ENCODE measurements at regions not wholly inside any gene's neighbourhood (a gene's known extent, or its start where the extent isn't known, plus 50 kb on each side); places are given as distances from the start of the nearest gene placed in this dataset.

GRCh38 chr10:6716516-6716915 is 136.4 kb upstream of the PRKCQ start:
- Histone ChIP-seq H3K4me1 (no peaks in the 10 kb centered on the region), H3K4me3 (no peak overlapping the region), H3K9me3 (no peaks in the 10 kb centered on the region), H3K27ac (no peak overlapping the region), H3K36me3 (no peaks in the 10 kb centered on the region), H3K9ac (ENCODE audit: low read depth in 2 of 2, low read length in 2 of 2) (no peak overlapping the region), H3K27me3 (no peaks in the 10 kb centered on the region)
- intact Hi-C loops (cut with DNase I), result no loop called here
- TF ChIP-seq CTCF (IDR thresholded peaks at IDR 0.05), result no peak
- no peak for DNase-seq

DNA sequence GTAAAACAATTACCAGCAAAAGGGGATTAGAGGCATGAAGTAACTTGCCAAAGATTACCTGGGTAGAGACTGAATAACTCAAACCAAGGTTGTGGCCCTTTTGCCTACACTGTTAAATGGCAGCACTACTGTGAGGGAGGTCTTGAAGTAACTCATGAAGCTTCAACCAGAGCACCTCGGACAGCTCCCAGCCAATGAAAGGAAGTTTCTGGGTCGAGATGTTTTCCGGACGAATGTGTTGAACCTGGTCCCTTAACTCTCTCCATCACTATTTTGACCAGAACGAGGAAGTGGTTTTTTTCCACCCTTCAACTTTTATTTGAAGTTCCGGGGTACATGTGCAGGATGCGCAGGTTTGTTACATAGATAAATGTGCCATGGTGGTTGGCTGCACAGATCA is 133.6 kb upstream of the PRKCQ start:
- no peaks in the 10 kb centered on the region for H3K4me1 ChIP-seq
- H3K36me3 ChIP-seq, result no peaks in the 10 kb centered on the region
- H3K9ac ChIP-seq (ENCODE audit: low read depth in 2 of 2, low read length in 2 of 2), result no peak overlapping the region
- no peak for TF ChIP-seq CTCF (IDR thresholded peaks at IDR 0.05)
- no peaks in the 10 kb centered on the region for H3K9me3 ChIP-seq
- H3K27me3 ChIP-seq, result no peaks in the 10 kb centered on the region
- intact Hi-C loops (cut with DNase I), result no loop called here
- DNase-seq, result no peak
- no peak overlapping the region for H3K4me3 ChIP-seq
- H3K27ac ChIP-seq, result no peak overlapping the region

GRCh38 chr10:6713120-6713519 is 133.0 kb upstream of the PRKCQ start:
- intact Hi-C loops (cut with DNase I), result no loop called here
- Histone ChIP-seq H3K27me3 (no peaks in the 10 kb centered on the region), H3K27ac (no peak overlapping the region), H3K36me3 (no peaks in the 10 kb centered on the region), H3K9ac (ENCODE audit: low read depth in 2 of 2, low read length in 2 of 2) (no peak overlapping the region), H3K4me3 (no peak overlapping the region), H3K4me1 (no peaks in the 10 kb centered on the region), H3K9me3 (no peaks in the 10 kb centered on the region)
- no peak for TF ChIP-seq CTCF (IDR thresholded peaks at IDR 0.05)
- no peak for DNase-seq

- no peaks in the 10 kb centered on the region for H3K27me3 ChIP-seq
Observed at GRCh38 chr10:6711881-6712280, 131.8 kb upstream of the PRKCQ start.

DNA sequence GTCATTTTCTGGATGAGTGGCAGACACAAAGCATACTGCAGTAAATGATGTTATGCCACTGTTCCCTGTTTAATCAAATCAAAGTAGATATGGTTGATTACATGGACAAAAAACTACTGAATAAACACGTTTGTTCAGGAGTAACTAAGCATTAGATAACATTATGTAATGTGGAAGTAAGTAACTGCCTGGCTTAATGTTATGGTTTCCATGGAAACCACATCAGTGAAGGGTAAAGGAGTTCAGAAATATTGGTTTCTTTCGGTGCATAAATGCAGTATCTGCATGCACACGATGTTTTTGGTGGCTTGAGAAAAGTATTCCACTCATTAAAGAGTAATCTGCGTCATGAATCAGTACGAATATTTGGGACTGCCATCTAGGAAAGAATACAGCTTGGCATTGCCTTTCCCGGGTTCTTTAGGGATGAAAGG is 131.3 kb upstream of the PRKCQ start:
- Histone ChIP-seq H3K4me3 (no peak overlapping the region), H3K9ac (ENCODE audit: low read depth in 2 of 2, low read length in 2 of 2) (no peak overlapping the region), H3K27me3 (no peaks in the 10 kb centered on the region), H3K27ac (no peak overlapping the region), H3K36me3 (no peaks in the 10 kb centered on the region), H3K4me1 (no peaks in the 10 kb centered on the region), H3K9me3 (no peaks in the 10 kb centered on the region)
- intact Hi-C loops (cut with DNase I), result no loop called here
- no peak for DNase-seq
- TF ChIP-seq CTCF (IDR thresholded peaks at IDR 0.05), result no peak

More at GRCh38 chr10:6711881-6712280, 131.8 kb upstream of the PRKCQ start:
- intact Hi-C loops (cut with DNase I), result no loop called here
- Histone ChIP-seq H3K4me1 (no peaks in the 10 kb centered on the region), H3K9me3 (no peaks in the 10 kb centered on the region), H3K36me3 (no peaks in the 10 kb centered on the region), H3K27ac (no peak overlapping the region), H3K9ac (ENCODE audit: low read depth in 2 of 2, low read length in 2 of 2) (no peak overlapping the region), H3K4me3 (no peak overlapping the region)
- TF ChIP-seq CTCF (IDR thresholded peaks at IDR 0.05), result no peak
- no peak for DNase-seq

- intact Hi-C loops (cut with DNase I), result no loop called here
- Histone ChIP-seq H3K4me1 (no peaks in the 10 kb centered on the region), H3K27me3 (no peaks in the 10 kb centered on the region), H3K9me3 (no peaks in the 10 kb centered on the region), H3K9ac (ENCODE audit: low read depth in 2 of 2, low read length in 2 of 2) (no peak overlapping the region), H3K27ac (no peak overlapping the region), H3K36me3 (no peaks in the 10 kb centered on the region), H3K4me3 (no peak overlapping the region)
- no peak for DNase-seq
- no peak for TF ChIP-seq CTCF (IDR thresholded peaks at IDR 0.05)
Observed at GRCh38 chr10:6707352-6707751, 127.3 kb upstream of the PRKCQ start.
